ENCODE measurements at regions not wholly inside any gene's neighbourhood (a gene's known extent, or its start where the extent isn't known, plus 50 kb on each side); places are given as distances from the start of the nearest gene placed in this dataset.

GRCh38 chr12:5293773-5294172 is 138.1 kb upstream of the NTF3 start:
- H3K27ac ChIP-seq (ENCODE audit: extremely low read depth, low read depth, low read length) = no peak overlapping the region
- ChIA-PET POLR2A (no interaction called here), CTCF (interaction anchor here (0.6 kb wide), 1 partner anchor 123 kb away, joined by 3 read pairs; no protein-coding TSS in a partner anchor)
- H3K9me3 ChIP-seq (ENCODE audit: control insufficient read depth, insufficient read depth, low read depth, low read length) = no peaks in the 10 kb centered on the region
- TF ChIP-seq ZNF473 (tag by site-specific recombination; IDR thresholded peaks at IDR 0.05) (no peak), ZNF776 (tag by site-specific recombination; IDR thresholded peaks at IDR 0.05; ENCODE audit: borderline replicate concordance) (no peak)
- H3K4me1 ChIP-seq (ENCODE audit: control insufficient read depth, insufficient read depth, low read length) = no peaks in the 10 kb centered on the region
- H3K36me3 ChIP-seq (ENCODE audit: control insufficient read depth in 2 of 2, insufficient read depth in 1 of 2, low read length in 2 of 2) = no peaks in the 10 kb centered on the region
- H3K4me3 ChIP-seq (ENCODE audit: low read depth, low read length) = no peak overlapping the region

GRCh38 chr12:5294274-5295070 is 137.4 kb upstream of the NTF3 start:
- H3K4me3 ChIP-seq (ENCODE audit: low read depth, low read length) = no peak overlapping the region
- H3K36me3 ChIP-seq (ENCODE audit: control insufficient read depth in 2 of 2, insufficient read depth in 1 of 2, low read length in 2 of 2) = no peaks in the 10 kb centered on the region
- no peaks in the 10 kb centered on the region for H3K4me1 ChIP-seq (ENCODE audit: control insufficient read depth, insufficient read depth, low read length)
- no peaks in the 10 kb centered on the region for H3K9me3 ChIP-seq (ENCODE audit: control insufficient read depth, insufficient read depth, low read depth, low read length)
- TF ChIP-seq ZNF37A (tag by site-specific recombination; IDR thresholded peaks at IDR 0.05) (no peak), ZIC2 (tag by site-specific recombination; IDR thresholded peaks at IDR 0.05) (no peak), ZNF354C (tag by site-specific recombination; IDR thresholded peaks at IDR 0.05; ENCODE audit: borderline replicate concordance, low read depth) (no peak), MYNN (tag by site-specific recombination; IDR thresholded peaks at IDR 0.05; ENCODE audit: borderline replicate concordance) (no peak), ZBTB20 (tag by site-specific recombination; IDR thresholded peaks at IDR 0.05) (no peak), SP3 (tag by site-specific recombination; IDR thresholded peaks at IDR 0.05) (no peak), ZNF658 (tag by site-specific recombination; IDR thresholded peaks at IDR 0.05) (no peak)
- TF ChIP-seq, protein P1, sequence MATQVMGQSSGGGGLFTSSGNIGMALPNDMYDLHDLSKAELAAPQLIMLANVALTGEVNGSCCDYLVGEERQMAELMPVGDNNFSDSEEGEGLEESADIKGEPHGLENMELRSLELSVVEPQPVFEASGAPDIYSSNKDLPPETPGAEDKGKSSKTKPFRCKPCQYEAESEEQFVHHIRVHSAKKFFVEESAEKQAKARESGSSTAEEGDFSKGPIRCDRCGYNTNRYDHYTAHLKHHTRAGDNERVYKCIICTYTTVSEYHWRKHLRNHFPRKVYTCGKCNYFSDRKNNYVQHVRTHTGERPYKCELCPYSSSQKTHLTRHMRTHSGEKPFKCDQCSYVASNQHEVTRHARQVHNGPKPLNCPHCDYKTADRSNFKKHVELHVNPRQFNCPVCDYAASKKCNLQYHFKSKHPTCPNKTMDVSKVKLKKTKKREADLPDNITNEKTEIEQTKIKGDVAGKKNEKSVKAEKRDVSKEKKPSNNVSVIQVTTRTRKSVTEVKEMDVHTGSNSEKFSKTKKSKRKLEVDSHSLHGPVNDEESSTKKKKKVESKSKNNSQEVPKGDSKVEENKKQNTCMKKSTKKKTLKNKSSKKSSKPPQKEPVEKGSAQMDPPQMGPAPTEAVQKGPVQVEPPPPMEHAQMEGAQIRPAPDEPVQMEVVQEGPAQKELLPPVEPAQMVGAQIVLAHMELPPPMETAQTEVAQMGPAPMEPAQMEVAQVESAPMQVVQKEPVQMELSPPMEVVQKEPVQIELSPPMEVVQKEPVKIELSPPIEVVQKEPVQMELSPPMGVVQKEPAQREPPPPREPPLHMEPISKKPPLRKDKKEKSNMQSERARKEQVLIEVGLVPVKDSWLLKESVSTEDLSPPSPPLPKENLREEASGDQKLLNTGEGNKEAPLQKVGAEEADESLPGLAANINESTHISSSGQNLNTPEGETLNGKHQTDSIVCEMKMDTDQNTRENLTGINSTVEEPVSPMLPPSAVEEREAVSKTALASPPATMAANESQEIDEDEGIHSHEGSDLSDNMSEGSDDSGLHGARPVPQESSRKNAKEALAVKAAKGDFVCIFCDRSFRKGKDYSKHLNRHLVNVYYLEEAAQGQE (tag by site-specific recombination; IDR thresholded peaks at IDR 0.05) = no peak
- TF ChIP-seq, protein P2, sequence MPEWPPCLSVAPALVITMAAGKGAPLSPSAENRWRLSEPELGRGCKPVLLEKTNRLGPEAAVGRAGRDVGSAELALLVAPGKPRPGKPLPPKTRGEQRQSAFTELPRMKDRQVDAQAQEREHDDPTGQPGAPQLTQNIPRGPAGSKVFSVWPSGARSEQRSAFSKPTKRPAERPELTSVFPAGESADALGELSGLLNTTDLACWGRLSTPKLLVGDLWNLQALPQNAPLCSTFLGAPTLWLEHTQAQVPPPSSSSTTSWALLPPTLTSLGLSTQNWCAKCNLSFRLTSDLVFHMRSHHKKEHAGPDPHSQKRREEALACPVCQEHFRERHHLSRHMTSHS (tag by site-specific recombination; IDR thresholded peaks at IDR 0.05) = no peak
- ChIA-PET CTCF (interaction anchor here (0.6 kb wide), 1 partner anchor 124 kb away, joined by 3 read pairs; no protein-coding TSS in a partner anchor), POLR2A (no interaction called here)
- H3K27ac ChIP-seq (ENCODE audit: extremely low read depth, low read depth, low read length) = no peak overlapping the region

- POLR2A ChIA-PET = no interaction called here
- H3K4me1 ChIP-seq (ENCODE audit: control insufficient read depth, insufficient read depth, low read length) = no peaks in the 10 kb centered on the region
- CTCF ChIA-PET = no interaction called here
- TF ChIP-seq, protein P3, sequence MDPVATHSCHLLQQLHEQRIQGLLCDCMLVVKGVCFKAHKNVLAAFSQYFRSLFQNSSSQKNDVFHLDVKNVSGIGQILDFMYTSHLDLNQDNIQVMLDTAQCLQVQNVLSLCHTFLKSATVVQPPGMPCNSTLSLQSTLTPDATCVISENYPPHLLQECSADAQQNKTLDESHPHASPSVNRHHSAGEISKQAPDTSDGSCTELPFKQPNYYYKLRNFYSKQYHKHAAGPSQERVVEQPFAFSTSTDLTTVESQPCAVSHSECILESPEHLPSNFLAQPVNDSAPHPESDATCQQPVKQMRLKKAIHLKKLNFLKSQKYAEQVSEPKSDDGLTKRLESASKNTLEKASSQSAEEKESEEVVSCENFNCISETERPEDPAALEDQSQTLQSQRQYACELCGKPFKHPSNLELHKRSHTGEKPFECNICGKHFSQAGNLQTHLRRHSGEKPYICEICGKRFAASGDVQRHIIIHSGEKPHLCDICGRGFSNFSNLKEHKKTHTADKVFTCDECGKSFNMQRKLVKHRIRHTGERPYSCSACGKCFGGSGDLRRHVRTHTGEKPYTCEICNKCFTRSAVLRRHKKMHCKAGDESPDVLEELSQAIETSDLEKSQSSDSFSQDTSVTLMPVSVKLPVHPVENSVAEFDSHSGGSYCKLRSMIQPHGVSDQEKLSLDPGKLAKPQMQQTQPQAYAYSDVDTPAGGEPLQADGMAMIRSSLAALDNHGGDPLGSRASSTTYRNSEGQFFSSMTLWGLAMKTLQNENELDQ (tag by site-specific recombination; IDR thresholded peaks at IDR 0.05; ENCODE audit: low read depth) = no peak
- TF ChIP-seq PRDM10 (tag by site-specific recombination; IDR thresholded peaks at IDR 0.05) (no peak), ZNF707 (tag by site-specific recombination; IDR thresholded peaks at IDR 0.05) (no peak), ZNF366 (tag by site-specific recombination; conservative IDR thresholded peaks at IDR 0.05) (no peak)
- TF ChIP-seq, protein P4, sequence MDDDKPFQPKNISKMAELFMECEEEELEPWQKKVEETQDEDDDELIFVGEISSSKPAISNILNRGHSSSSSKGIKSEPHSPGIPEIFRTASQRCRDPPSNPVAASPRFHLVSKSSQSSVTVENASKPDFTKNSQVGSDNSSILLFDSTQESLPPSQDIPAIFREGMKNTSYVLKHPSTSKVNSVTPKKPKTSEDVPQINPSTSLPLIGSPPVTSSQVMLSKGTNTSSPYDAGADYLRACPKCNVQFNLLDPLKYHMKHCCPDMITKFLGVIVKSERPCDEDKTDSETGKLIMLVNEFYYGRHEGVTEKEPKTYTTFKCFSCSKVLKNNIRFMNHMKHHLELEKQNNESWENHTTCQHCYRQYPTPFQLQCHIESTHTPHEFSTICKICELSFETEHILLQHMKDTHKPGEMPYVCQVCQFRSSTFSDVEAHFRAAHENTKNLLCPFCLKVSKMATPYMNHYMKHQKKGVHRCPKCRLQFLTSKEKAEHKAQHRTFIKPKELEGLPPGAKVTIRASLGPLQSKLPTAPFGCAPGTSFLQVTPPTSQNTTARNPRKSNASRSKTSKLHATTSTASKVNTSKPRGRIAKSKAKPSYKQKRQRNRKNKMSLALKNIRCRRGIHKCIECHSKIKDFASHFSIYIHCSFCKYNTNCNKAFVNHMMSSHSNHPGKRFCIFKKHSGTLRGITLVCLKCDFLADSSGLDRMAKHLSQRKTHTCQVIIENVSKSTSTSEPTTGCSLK (tag by site-specific recombination; IDR thresholded peaks at IDR 0.05) = no peak
Observed at GRCh38 chr12:5295151-5295550, 136.8 kb upstream of the NTF3 start.

More at GRCh38 chr12:5295151-5295550, 136.8 kb upstream of the NTF3 start:
- H3K4me3 ChIP-seq (ENCODE audit: low read depth, low read length) = no peak overlapping the region
- H3K9me3 ChIP-seq (ENCODE audit: control insufficient read depth, insufficient read depth, low read depth, low read length) = no peaks in the 10 kb centered on the region
- no peak overlapping the region for H3K27ac ChIP-seq (ENCODE audit: extremely low read depth, low read depth, low read length)
- H3K36me3 ChIP-seq (ENCODE audit: control insufficient read depth in 2 of 2, insufficient read depth in 1 of 2, low read length in 2 of 2) = no peaks in the 10 kb centered on the region
